ENCODE measurements at regions not wholly inside any gene's neighbourhood (a gene's known extent, or its start where the extent isn't known, plus 50 kb on each side); places are given as distances from the start of the nearest gene placed in this dataset.
A peak's percentile ranks its signal among the peaks of the same experiment; 100 is the strongest.

DNA sequence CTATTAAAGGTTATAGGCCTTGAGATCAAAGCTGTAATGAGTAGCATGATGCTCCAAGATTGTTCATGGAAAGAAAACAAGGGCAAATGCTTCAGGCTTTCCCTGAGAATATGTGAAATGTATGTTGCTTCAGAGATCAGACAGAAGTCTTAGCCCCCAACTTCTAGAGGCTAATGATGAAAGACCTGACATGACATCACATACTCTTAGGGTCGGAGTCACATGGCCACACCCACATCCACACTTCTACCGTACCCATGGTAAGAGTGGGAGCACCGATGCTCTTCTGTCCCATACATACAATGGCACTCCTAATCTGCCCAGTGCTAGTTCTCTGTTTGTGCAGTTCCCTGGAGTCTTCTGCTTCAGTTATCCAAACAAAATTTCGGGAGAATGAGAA lies 111.9 kb upstream of the ACSL4 start:
- TF ChIP-seq POLR2A (IDR thresholded peaks at IDR 0.05) = no peak
- no peaks in the 10 kb centered on the region for H3K9me3 ChIP-seq
- DNase-seq (no peak), ATAC-seq (no peak)
- no peaks in the 10 kb centered on the region for H3K27me3 ChIP-seq
- no peak overlapping the region for H3K4me3 ChIP-seq
- no peak overlapping the region for H3K27ac ChIP-seq
- peaks cover 5% of the 10 kb centered on the region for H3K4me1 ChIP-seq
- H3K36me3 ChIP-seq (replicated peaks in 1 of 2; ENCODE audit: insufficient read depth in 1 of 2, low read depth in 2 of 2) = no peaks in the 10 kb centered on the region
- intact Hi-C loops (cut with DNase I) = no loop called here
- 85 to 98% methylated on average over 4 of the region's 4 CpGs for WGBS, 2 donors

DNA sequence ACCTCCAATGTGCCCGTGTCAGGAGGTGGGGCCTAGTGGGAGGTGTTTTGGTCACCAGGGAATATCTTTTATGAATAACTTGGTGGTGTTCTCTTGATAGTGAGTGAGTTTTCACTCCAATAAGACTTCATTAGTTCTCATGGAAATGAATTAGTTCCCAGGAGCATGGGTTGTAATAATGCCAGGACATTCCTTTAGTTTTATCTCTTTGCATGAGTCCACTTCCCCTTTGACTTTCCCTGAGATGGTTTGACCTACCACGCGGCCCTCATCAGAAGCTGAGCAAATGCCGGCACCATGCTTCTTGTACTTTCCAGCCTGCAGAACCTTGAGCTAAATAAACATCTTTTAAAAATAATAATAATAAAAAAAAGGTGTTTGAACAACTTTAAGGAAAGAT lies 112.9 kb upstream of the ACSL4 start:
- intact Hi-C loops (cut with DNase I) = no loop called here
- Histone ChIP-seq H3K27ac (no peak overlapping the region), H3K4me3 (no peak overlapping the region), H3K4me1 (peaks cover 5% of the 10 kb centered on the region), H3K36me3 (replicated peaks in 1 of 2; ENCODE audit: insufficient read depth in 1 of 2, low read depth in 2 of 2) (no peaks in the 10 kb centered on the region), H3K9me3 (no peaks in the 10 kb centered on the region), H3K27me3 (no peaks in the 10 kb centered on the region)
- 80 to 96% methylated on average over 4 of the region's 4 CpGs for WGBS, 2 donors
- DNase-seq (no peak), ATAC-seq (no peak)
- no peak for TF ChIP-seq CTCF (IDR thresholded peaks at IDR 0.05)
- TF ChIP-seq POLR2A (IDR thresholded peaks at IDR 0.05) = no peak

DNA sequence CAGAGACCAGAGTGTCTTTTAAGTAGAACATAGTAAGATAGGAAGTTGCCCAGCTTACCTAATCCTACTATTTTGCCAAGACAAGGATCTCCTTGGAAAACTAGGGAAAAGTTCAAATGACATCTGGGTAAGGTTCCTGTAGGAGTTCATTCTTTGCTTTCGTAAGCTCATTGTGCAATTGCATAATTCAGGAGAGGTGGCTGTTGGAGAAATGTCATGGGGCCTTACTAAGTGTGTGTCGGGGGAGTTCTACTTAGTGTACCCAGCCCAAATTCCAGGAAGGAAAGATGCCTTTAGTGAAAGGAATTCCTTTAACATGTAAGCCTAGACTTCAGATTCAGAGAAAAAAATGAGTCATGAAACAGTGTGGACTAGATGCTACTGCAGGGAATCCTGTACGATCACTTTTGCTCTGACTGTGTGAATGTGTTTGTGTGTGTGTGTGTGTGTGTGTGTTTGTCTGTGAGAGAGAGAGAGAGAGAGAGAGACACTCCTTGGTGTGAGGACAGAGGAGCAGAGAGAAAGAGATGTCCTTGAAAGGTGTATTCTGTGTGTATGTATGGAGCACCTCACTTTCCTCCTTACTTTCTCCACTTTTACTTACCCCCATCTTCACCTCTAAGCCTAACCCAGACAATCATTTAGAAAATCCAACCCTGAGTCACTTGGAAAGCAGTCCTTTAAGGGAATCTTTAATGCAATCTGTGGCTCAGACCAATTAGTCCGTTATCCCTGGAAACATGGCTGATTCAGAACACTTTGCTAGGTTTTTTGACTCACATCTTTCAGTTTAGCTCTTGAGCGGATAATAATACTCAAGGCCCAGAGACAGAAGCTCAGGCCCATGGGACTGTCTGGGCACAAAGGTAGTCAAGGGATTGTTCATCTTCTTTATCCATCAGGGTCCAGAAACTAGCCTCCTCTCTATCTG lies 114.5 kb upstream of the ACSL4 start:
- H3K4me1 ChIP-seq = peaks cover 5% of the 10 kb centered on the region
- peak overlapping the region in 1 of 4 donors; percentile 12 for H3K27ac ChIP-seq
- no peaks in the 10 kb centered on the region for H3K36me3 ChIP-seq (replicated peaks in 1 of 2; ENCODE audit: insufficient read depth in 1 of 2, low read depth in 2 of 2)
- intact Hi-C loops (cut with DNase I) = no loop called here
- no peak overlapping the region for H3K4me3 ChIP-seq
- H3K9me3 ChIP-seq = no peaks in the 10 kb centered on the region
- 46 to 59% methylated on average over 4 of the region's 5 CpGs for WGBS, 2 donors
- DNase-seq = peak in 1 of 4 donors; percentile 31
- TF ChIP-seq CTCF (IDR thresholded peaks at IDR 0.05) (no peak), POLR2A (IDR thresholded peaks at IDR 0.05) (no peak)
- H3K27me3 ChIP-seq = no peaks in the 10 kb centered on the region
- peak; percentile 75 for ATAC-seq

GRCh38 chrX:109848461-109849050 lies 115.5 kb upstream of the ACSL4 start:
- no peak for ATAC-seq
- no peak for DNase-seq
- Histone ChIP-seq H3K27me3 (no peaks in the 10 kb centered on the region), H3K9me3 (no peaks in the 10 kb centered on the region), H3K36me3 (replicated peaks in 1 of 2; ENCODE audit: insufficient read depth in 1 of 2, low read depth in 2 of 2) (no peaks in the 10 kb centered on the region), H3K4me3 (no peak overlapping the region), H3K27ac (no peak overlapping the region), H3K4me1 (peaks cover 5% of the 10 kb centered on the region)
- intact Hi-C loops (cut with DNase I) = no loop called here
- 57 to 79% methylated on average over 4 of the region's 4 CpGs for WGBS, 2 donors
- TF ChIP-seq CTCF (IDR thresholded peaks at IDR 0.05) = no peak
- no peak for TF ChIP-seq POLR2A (IDR thresholded peaks at IDR 0.05)

DNA sequence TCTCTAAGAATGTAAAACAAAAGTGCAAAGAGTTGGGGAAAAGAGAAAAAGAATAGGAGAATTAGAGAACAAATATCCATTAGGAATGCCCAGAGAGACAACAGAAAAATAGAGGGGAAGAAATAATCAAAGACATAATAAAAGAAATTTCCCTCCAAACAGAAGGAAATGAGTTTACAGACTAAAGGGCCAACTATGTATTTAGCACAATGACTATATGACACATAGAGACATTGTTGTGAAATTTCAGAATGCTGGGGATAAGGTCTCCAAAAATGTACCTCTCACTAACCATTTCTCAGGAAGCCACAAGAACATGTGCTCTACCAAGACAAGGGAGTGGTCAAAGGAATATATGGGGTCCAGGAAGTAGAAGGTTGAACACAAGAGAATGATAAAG lies 121.0 kb upstream of the ACSL4 start:
- intact Hi-C loops (cut with DNase I) = loop anchor here (10.0 kb wide), 1 partner anchor 139 kb away; no protein-coding TSS in a partner anchor
- Histone ChIP-seq H3K4me1 (no peaks in the 10 kb centered on the region), H3K4me3 (no peak overlapping the region), H3K27me3 (no peaks in the 10 kb centered on the region), H3K9me3 (no peaks in the 10 kb centered on the region), H3K27ac (no peak overlapping the region), H3K36me3 (replicated peaks in 1 of 2; ENCODE audit: insufficient read depth in 1 of 2, low read depth in 2 of 2) (no peaks in the 10 kb centered on the region)
- no peak for ATAC-seq
- DNase-seq = no peak
- TF ChIP-seq CTCF (IDR thresholded peaks at IDR 0.05) = no peak
- TF ChIP-seq POLR2A (IDR thresholded peaks at IDR 0.05) = no peak
